GM18873 (cell line): ENCODE measurements at regions not wholly inside any gene's neighbourhood (a gene's known extent, or its start where the extent isn't known, plus 50 kb on each side); places are given as distances from the start of the nearest gene placed in this dataset.
"Not testable (repeated sequence)": the region's sequence is repeated elsewhere in the genome, so short reads cannot be mapped to it uniquely, and the experiment has no call there.

Experiments used
- ATAC-seq: cut with Tn5 transposase; IDR thresholded peaks from one replicate; pipeline ENCODE4 v1.9.1; 2021; ENCODE audit warnings: mild to moderate bottlenecking, moderate library complexity, moderate number of reproducible peaks; ENCODE audit not compliant: unreplicated experiment, low FRiP score

GRCh38 chr6:87784690-87785089 lies 82.7 kb upstream of the AKIRIN2 start:
- ATAC-seq = no peak

- no peak for ATAC-seq
Measured at GRCh38 chr6:87784051-87784450, 82.0 kb upstream of the AKIRIN2 start.

GRCh38 chr6:87779542-87779941 lies 77.5 kb upstream of the AKIRIN2 start:
- no peak for ATAC-seq

GRCh38 chr6:87772597-87773530 lies 70.8 kb upstream of the AKIRIN2 start:
- ATAC-seq = no peak

- ATAC-seq = no peak
Measured at GRCh38 chr6:87767478-87767877, 65.4 kb upstream of the AKIRIN2 start.

GRCh38 chr6:87766211-87766610 lies 64.2 kb upstream of the AKIRIN2 start:
- no peak for ATAC-seq

- ATAC-seq = no peak
Measured at GRCh38 chr6:87763901-87764300, 61.9 kb upstream of the AKIRIN2 start.

GRCh38 chr6:87763276-87763675 lies 61.2 kb upstream of the AKIRIN2 start:
- no peak for ATAC-seq

GRCh38 chr6:87762116-87762515 lies 60.1 kb upstream of the AKIRIN2 start:
- no peak for ATAC-seq

- ATAC-seq = no peak
Measured at GRCh38 chr6:87757792-87758191, 55.8 kb upstream of the AKIRIN2 start.

- peak; percentile 95 for ATAC-seq
Measured at GRCh38 chr6:87756858-87757257, 54.8 kb upstream of the AKIRIN2 start.

- ATAC-seq = no peak
Measured at GRCh38 chr6:87755708-87756671, 54.0 kb upstream of the AKIRIN2 start.

GRCh38 chr6:87754828-87755227 lies 52.8 kb upstream of the AKIRIN2 start:
- ATAC-seq = peak; percentile 42

GRCh38 chr6:87753131-87753685 lies 51.2 kb upstream of the AKIRIN2 start:
- ATAC-seq = no peak

GRCh38 chr6:87752503-87752902 lies 50.5 kb upstream of the AKIRIN2 start:
- ATAC-seq = not testable (repeated sequence)
